LNCaP clone FGC (cell line): ENCODE measurements at regions not wholly inside any gene's neighbourhood (a gene's known extent, or its start where the extent isn't known, plus 50 kb on each side); places are given as distances from the start of the nearest gene placed in this dataset.

Experiments used
- DNase-seq: peaks from one replicate; pipeline ENCODE4 v3.0.0-alpha.2; 2011; ENCODE audit warnings: low read depth
- H3K4me3 ChIP-seq: 2 replicates; pipeline ENCODE4 v1.5.1; 2011; ENCODE audit warnings: mild to moderate bottlenecking, low read depth, low read length, control low read depth
- CTCF ChIP-seq: IDR thresholded peaks from 2 replicates; pipeline ENCODE4 v1.5.1; 2012; ENCODE audit warnings: mild to moderate bottlenecking; ENCODE audit not compliant: control insufficient read depth, insufficient read depth; ENCODE audit errors: extremely low read depth

- TF ChIP-seq CTCF = no peak
- DNase-seq = no peak
- no peak overlapping the region for H3K4me3 ChIP-seq
These were observed 735.0 kb downstream of the PDCD6IP start for GRCh38 chr3:34533451-34533850.

- no peak for TF ChIP-seq CTCF
- DNase-seq = no peak
- H3K4me3 ChIP-seq = no peak overlapping the region
These were observed 735.6 kb downstream of the PDCD6IP start for GRCh38 chr3:34534013-34534412.

GRCh38 chr3:34544136-34544535 is 745.7 kb downstream of the PDCD6IP start:
- TF ChIP-seq CTCF = no peak
- DNase-seq = no peak
- no peak overlapping the region for H3K4me3 ChIP-seq

GRCh38 chr3:34547297-34547920 is 749.0 kb downstream of the PDCD6IP start:
- no peak for DNase-seq
- H3K4me3 ChIP-seq = no peak overlapping the region
- no peak for TF ChIP-seq CTCF

- no peak for TF ChIP-seq CTCF
- no peak for DNase-seq
- H3K4me3 ChIP-seq = no peak overlapping the region
These were observed 768.8 kb downstream of the PDCD6IP start for GRCh38 chr3:34567266-34567665.

- H3K4me3 ChIP-seq = no peak overlapping the region
- no peak for TF ChIP-seq CTCF
- DNase-seq = no peak
These were observed 770.3 kb downstream of the PDCD6IP start for GRCh38 chr3:34568766-34569165.

- DNase-seq = no peak
- TF ChIP-seq CTCF = no peak
- no peak overlapping the region for H3K4me3 ChIP-seq
These were observed 771.0 kb downstream of the PDCD6IP start for GRCh38 chr3:34569437-34569836.
